Sigmoid colon (tissue), 3 donors: ENCODE measurements at regions not wholly inside any gene's neighbourhood (a gene's known extent, or its start where the extent isn't known, plus 50 kb on each side); places are given as distances from the start of the nearest gene placed in this dataset.

Experiments
- POLR2A ChIP-seq, 2 donors: fragments of 450-650 bp; IDR thresholded peaks; one replicate each; pipeline ENCODE4 v1.6.1; 2016; ENCODE audit warnings: antibody characterized with exemption in 2 of 2, mild to moderate bottlenecking in 2 of 2, moderate library complexity in 2 of 2
- TF ChIP-seq, protein P1 (sequence below), 4 experiments: fragments of 450-650 bp in 3 of 4; fragments of 200-600 bp in 1 of 4; IDR thresholded peaks; one replicate each; pipeline ENCODE4 v1.5.1; 2016 to 2019; ENCODE audit warnings: antibody characterized with exemption in 4 of 4, mild to moderate bottlenecking in 3 of 4, moderate library complexity in 2 of 4

DNA sequence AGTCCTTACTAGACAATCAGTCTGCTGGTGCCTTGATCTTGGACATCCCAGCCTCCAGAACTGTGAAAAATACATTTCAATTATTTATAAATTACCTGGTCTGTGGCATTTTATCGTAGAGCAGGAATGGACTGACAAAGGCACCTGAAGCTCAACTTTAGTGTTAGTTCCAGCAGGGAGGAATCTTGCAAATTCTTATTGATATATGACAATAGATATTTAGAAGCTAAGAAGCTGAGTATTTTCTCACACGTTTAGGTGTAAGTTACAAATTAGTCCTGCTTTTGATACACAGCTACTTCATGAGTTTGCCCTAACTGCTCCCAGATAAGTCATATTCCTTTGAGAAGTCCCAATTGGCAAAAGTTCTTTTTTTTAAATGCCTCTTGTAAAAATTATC lies 138.0 kb upstream of the ZNF217 start:
- no peak for TF ChIP-seq POLR2A (IDR thresholded peaks at IDR 0.05)
- TF ChIP-seq, protein P1, sequence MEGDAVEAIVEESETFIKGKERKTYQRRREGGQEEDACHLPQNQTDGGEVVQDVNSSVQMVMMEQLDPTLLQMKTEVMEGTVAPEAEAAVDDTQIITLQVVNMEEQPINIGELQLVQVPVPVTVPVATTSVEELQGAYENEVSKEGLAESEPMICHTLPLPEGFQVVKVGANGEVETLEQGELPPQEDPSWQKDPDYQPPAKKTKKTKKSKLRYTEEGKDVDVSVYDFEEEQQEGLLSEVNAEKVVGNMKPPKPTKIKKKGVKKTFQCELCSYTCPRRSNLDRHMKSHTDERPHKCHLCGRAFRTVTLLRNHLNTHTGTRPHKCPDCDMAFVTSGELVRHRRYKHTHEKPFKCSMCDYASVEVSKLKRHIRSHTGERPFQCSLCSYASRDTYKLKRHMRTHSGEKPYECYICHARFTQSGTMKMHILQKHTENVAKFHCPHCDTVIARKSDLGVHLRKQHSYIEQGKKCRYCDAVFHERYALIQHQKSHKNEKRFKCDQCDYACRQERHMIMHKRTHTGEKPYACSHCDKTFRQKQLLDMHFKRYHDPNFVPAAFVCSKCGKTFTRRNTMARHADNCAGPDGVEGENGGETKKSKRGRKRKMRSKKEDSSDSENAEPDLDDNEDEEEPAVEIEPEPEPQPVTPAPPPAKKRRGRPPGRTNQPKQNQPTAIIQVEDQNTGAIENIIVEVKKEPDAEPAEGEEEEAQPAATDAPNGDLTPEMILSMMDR (IDR thresholded peaks at IDR 0.05) = no peak
